Endothelial cell of hepatic sinusoid (primary cell): ENCODE measurements at regions not wholly inside any gene's neighbourhood (a gene's known extent, or its start where the extent isn't known, plus 50 kb on each side); places are given as distances from the start of the nearest gene placed in this dataset.

Source experiments
- in situ Hi-C: cut with HindIII; loops from 2 replicates; pipeline ENCODE4 v1.10.0; 2017; ENCODE audit warnings: low sequenced_read_pairs

GRCh38 chr11:11789735-11790369 is 51.9 kb upstream of the USP47 start:
- in situ Hi-C loops, result loop anchor here (10.0 to 25.0 kb wide), 2 partner anchors 85 to 753 kb away; no protein-coding TSS in a partner anchor

GRCh38 chr11:11788063-11788710 is 53.6 kb upstream of the USP47 start:
- in situ Hi-C loops, result loop anchor here (25.0 kb wide), 1 partner anchor 751 kb away; no protein-coding TSS in a partner anchor

- in situ Hi-C loops, result loop anchor here (25.0 kb wide), 1 partner anchor 750 kb away; no protein-coding TSS in a partner anchor
These were observed 54.3 kb upstream of the USP47 start for GRCh38 chr11:11787305-11788062.

GRCh38 chr11:11786771-11787170 is 55.0 kb upstream of the USP47 start:
- in situ Hi-C loops, result loop anchor here (25.0 kb wide), 1 partner anchor 749 kb away; no protein-coding TSS in a partner anchor

GRCh38 chr11:11786234-11786633 is 55.5 kb upstream of the USP47 start:
- in situ Hi-C loops, result loop anchor here (25.0 kb wide), 1 partner anchor 749 kb away; no protein-coding TSS in a partner anchor

GRCh38 chr11:11782532-11783110 is 59.2 kb upstream of the USP47 start:
- in situ Hi-C loops, result loop anchor here (25.0 kb wide), 1 partner anchor 745 kb away; no protein-coding TSS in a partner anchor

GRCh38 chr11:11780858-11781257 is 60.9 kb upstream of the USP47 start:
- in situ Hi-C loops, result loop anchor here (25.0 kb wide), 1 partner anchor 744 kb away; no protein-coding TSS in a partner anchor

- in situ Hi-C loops, result loop anchor here (25.0 kb wide), 1 partner anchor 743 kb away; no protein-coding TSS in a partner anchor
These were observed 61.8 kb upstream of the USP47 start for GRCh38 chr11:11779975-11780374.

- in situ Hi-C loops, result loop anchor here (25.0 kb wide), 1 partner anchor 741 kb away; no protein-coding TSS in a partner anchor
These were observed 63.9 kb upstream of the USP47 start for GRCh38 chr11:11777897-11778296.

- in situ Hi-C loops, result loop anchor here (25.0 kb wide), 1 partner anchor 739 kb away; no protein-coding TSS in a partner anchor
These were observed 65.1 kb upstream of the USP47 start for GRCh38 chr11:11776714-11777113.

- in situ Hi-C loops, result loop anchor here (25.0 kb wide), 1 partner anchor 738 kb away; no protein-coding TSS in a partner anchor
These were observed 66.8 kb upstream of the USP47 start for GRCh38 chr11:11774928-11775327.

GRCh38 chr11:11772865-11773515 is 68.8 kb upstream of the USP47 start:
- in situ Hi-C loops, result no loop called here

- in situ Hi-C loops, result no loop called here
These were observed 70.8 kb upstream of the USP47 start for GRCh38 chr11:11770921-11771486.

GRCh38 chr11:11770296-11770695 is 71.5 kb upstream of the USP47 start:
- in situ Hi-C loops, result no loop called here

- in situ Hi-C loops, result loop anchor here (10.0 kb wide), 1 partner anchor 935 kb away; no protein-coding TSS in a partner anchor
These were observed 72.0 kb upstream of the USP47 start for GRCh38 chr11:11769782-11770181.

- in situ Hi-C loops, result loop anchor here (10.0 kb wide), 1 partner anchor 935 kb away; no protein-coding TSS in a partner anchor
These were observed 72.4 kb upstream of the USP47 start for GRCh38 chr11:11769362-11769761.

- in situ Hi-C loops, result loop anchor here (10.0 kb wide), 1 partner anchor 930 kb away; no protein-coding TSS in a partner anchor
These were observed 77.4 kb upstream of the USP47 start for GRCh38 chr11:11764423-11764803.

GRCh38 chr11:11763796-11764422 is 77.9 kb upstream of the USP47 start:
- in situ Hi-C loops, result loop anchor here (10.0 kb wide), 1 partner anchor 929 kb away; no protein-coding TSS in a partner anchor

- in situ Hi-C loops, result loop anchor here (10.0 kb wide), 1 partner anchor 926 kb away; no protein-coding TSS in a partner anchor
These were observed 80.9 kb upstream of the USP47 start for GRCh38 chr11:11760838-11761237.
